ENCODE measurements at regions not wholly inside any gene's neighbourhood (a gene's known extent, or its start where the extent isn't known, plus 50 kb on each side); places are given as distances from the start of the nearest gene placed in this dataset.

GRCh38 chr4:116838609-116839008, 246.8 kb downstream of the TRAM1L1 start:
- no peak for TF ChIP-seq CTCF (IDR thresholded peaks at IDR 0.05)
- TF ChIP-seq EP300 (IDR thresholded peaks at IDR 0.05) = no peak
- no peak for TF ChIP-seq POLR2A (IDR thresholded peaks at IDR 0.05; ENCODE audit: low read depth)

All from esophagus muscularis mucosa (tissue), 4 donors.